IPS DF 6.9 (cell line): ENCODE measurements at regions not wholly inside any gene's neighbourhood (a gene's known extent, or its start where the extent isn't known, plus 50 kb on each side); places are given as distances from the start of the nearest gene placed in this dataset.

Experiments used
- DNase-seq: peaks from one replicate; pipeline ENCODE4 v3.0.0-alpha.2; 2013; ENCODE audit warnings: low read depth, low spot score
- H3K27ac ChIP-seq: one replicate; pipeline ENCODE4 v1.5.1; 2013; ENCODE audit warnings: low read length, control low read depth
- H3K27me3 ChIP-seq: 2 replicates; pipeline ENCODE4 v1.6.1; 2013; ENCODE audit warnings: mild to moderate bottlenecking, low read length; ENCODE audit not compliant: control insufficient read depth, insufficient read depth
- H3K36me3 ChIP-seq: 2 replicates; pipeline ENCODE4 v1.6.1; 2013; ENCODE audit warnings: low read length; ENCODE audit not compliant: control insufficient read depth, insufficient read depth
- H3K4me1 ChIP-seq: 2 replicates; pipeline ENCODE4 v1.6.1; 2013; ENCODE audit warnings: low read length; ENCODE audit not compliant: control insufficient read depth, insufficient read depth
- H3K4me3 ChIP-seq: 2 replicates; pipeline ENCODE4 v1.5.1; 2013; ENCODE audit warnings: mild to moderate bottlenecking, low read length
- H3K9me3 ChIP-seq: 2 replicates; pipeline ENCODE4 v1.6.1; 2013; ENCODE audit warnings: low read length, inconsistent platforms; ENCODE audit not compliant: control insufficient read depth, insufficient read depth
- WGBS: extraction: QIAGEN DNeasy Blood & Tissue Kit; methylation state at CpG from one replicate; pipeline ENCODE4 v1.1.7; 2013; ENCODE audit warnings: mixed read lengths, missing lambda C conversion rate; ENCODE audit not compliant: insufficient read length, insufficient coverage; 5-methylcytosine and 5-hydroxymethylcytosine counted together

GRCh38 chr1:13898406-13898805 lies 198.4 kb downstream of the PRDM2 start:
- Histone ChIP-seq H3K27ac (no peak overlapping the region), H3K4me3 (no peak overlapping the region), H3K9me3 (no peaks in the 10 kb centered on the region), H3K36me3 (no peaks in the 10 kb centered on the region), H3K4me1 (no peaks in the 10 kb centered on the region), H3K27me3 (peaks cover 14% of the 10 kb centered on the region; the same call in 1 of the 2 replicates)
- no CpG with 5 or more reads among the region's 6 CpGs for WGBS
- DNase-seq: no peak

GRCh38 chr1:13899856-13900255 lies 199.9 kb downstream of the PRDM2 start:
- DNase-seq: no peak
- no peaks in the 10 kb centered on the region for H3K36me3 ChIP-seq
- WGBS: no CpG with 5 or more reads among the region's 7 CpGs

GRCh38 chr1:13900583-13900982 lies 200.6 kb downstream of the PRDM2 start:
- WGBS: no CpG with 5 or more reads among the region's 1 CpG
- H3K36me3 ChIP-seq: no peaks in the 10 kb centered on the region
- DNase-seq: no peak
- no peak overlapping the region for H3K27ac ChIP-seq
- H3K27me3 ChIP-seq: no peaks in the 10 kb centered on the region; the same call in 1 of the 2 replicates
- no peak overlapping the region for H3K4me3 ChIP-seq
- no peaks in the 10 kb centered on the region for H3K4me1 ChIP-seq
- H3K9me3 ChIP-seq: 0 out of 2 replicates have a peak, but pooled peaks cover 1% of the 10 kb centered on the region

More at GRCh38 chr1:13899856-13900255, 199.9 kb downstream of the PRDM2 start:
- Histone ChIP-seq H3K27me3 (no peaks in the 10 kb centered on the region; the same call in 1 of the 2 replicates), H3K4me3 (no peak overlapping the region), H3K9me3 (0 out of 2 replicates have a peak, but pooled peaks cover 1% of the 10 kb centered on the region), H3K4me1 (no peaks in the 10 kb centered on the region), H3K27ac (no peak overlapping the region)

- 0 out of 2 replicates have a peak, but pooled peaks cover 1% of the 10 kb centered on the region for H3K9me3 ChIP-seq
- H3K4me3 ChIP-seq: no peak overlapping the region
- no peaks in the 10 kb centered on the region for H3K4me1 ChIP-seq
- no peak overlapping the region for H3K27ac ChIP-seq
- WGBS: no CpG with 5 or more reads among the region's 10 CpGs
- DNase-seq: no peak
- H3K36me3 ChIP-seq: no peaks in the 10 kb centered on the region
- H3K27me3 ChIP-seq: no peaks in the 10 kb centered on the region; the same call in 1 of the 2 replicates
These were observed 201.1 kb downstream of the PRDM2 start for GRCh38 chr1:13901039-13901438.

DNA sequence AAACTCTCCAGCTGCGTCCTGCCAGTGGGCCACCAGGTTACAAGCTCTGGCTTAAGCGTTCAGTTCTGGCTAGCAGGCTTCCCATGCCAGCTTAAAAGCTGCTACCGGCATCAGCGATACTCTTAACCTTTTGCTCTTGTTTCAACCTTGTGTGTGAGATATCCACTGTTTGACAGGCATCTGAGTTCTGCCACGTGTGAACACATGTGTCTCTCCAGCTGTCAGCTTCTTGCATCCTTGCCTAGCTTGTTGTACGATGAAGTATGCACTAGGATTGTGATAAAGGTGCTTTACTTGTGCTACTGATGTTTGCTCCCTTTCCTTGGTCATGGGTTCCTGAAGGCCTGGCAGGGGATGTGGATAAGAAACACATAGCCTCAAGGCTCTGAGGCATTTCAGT lies 201.6 kb downstream of the PRDM2 start:
- no peak for DNase-seq
- Histone ChIP-seq H3K36me3 (no peaks in the 10 kb centered on the region), H3K27ac (no peak overlapping the region), H3K4me3 (no peak overlapping the region), H3K27me3 (no peaks in the 10 kb centered on the region; the same call in 1 of the 2 replicates), H3K9me3 (0 out of 2 replicates have a peak, but pooled peaks cover 1% of the 10 kb centered on the region), H3K4me1 (no peaks in the 10 kb centered on the region)
- no CpG with 5 or more reads among the region's 6 CpGs for WGBS

DNA sequence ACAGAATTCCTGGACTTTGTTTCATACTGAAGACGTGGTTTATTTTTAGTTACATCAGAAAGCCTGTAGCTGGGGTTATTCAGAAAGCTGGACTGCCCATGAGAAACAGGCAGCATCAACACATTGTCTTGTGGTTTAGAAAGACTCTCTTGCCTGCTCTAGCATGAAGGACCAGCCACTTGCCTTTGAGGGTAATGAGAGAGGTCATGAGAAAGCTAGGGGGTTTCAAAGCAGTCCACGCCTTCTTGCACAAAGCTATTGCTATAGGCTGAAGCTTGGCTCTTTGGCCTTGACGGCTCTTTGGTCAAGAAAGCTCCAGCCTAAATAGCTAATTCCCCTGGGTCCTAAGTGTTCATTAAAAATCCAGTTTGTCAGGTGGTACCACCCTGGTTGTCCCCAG lies 208.1 kb downstream of the PRDM2 start:
- no peaks in the 10 kb centered on the region for H3K4me1 ChIP-seq
- no CpG with 5 or more reads among the region's 3 CpGs for whole genome bisulfite sequencing
- no peak for DNase-seq
- no peak overlapping the region for H3K27ac ChIP-seq
- no peaks in the 10 kb centered on the region for H3K36me3 ChIP-seq
- H3K9me3 ChIP-seq: 0 out of 2 replicates have a peak, but pooled peaks cover 1% of the 10 kb centered on the region
- H3K27me3 ChIP-seq: no peaks in the 10 kb centered on the region
- no peak overlapping the region for H3K4me3 ChIP-seq

DNA sequence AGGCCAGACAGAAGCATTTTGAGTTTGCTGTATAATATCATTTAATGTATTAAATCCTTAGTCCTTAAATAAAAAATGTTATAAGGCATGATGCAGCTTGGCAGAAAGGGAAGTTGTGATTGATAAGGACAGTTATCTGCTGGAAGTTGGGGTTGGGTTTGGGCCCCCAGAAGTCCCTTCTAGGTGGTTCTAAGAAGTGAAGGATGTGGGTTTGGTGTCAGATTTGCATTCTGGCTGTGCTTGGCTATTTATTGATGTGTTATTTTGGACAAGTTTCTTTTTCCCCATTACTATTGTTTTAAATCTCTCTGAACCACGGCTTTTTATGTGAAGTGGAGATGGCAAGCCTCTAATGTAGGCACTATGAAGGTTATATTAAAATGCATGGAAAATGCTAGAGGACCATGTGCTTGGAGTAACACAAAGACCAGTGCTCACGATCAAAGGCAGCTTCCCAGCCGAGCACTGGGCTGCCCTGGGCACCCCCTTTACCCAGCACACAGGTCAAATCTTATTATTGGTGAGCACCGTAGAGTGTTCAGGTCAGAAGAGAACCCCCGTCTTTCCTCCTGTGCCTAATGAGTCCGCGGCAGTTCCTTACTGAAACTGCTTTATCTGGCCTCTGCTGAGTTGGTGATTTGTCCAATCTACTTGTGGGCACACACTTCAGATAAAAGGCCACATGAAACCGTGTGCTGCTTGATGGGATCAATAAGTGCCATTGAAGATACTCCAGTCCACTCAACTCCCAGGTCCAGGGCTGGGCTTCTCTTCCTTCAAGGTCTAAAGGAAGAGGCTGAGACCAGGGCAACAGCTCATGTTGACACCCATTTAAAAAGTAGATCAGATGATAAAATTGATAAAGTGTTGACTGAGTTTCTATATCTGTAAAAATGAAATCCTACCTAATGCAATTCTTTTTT lies 212.0 kb downstream of the PRDM2 start:
- H3K36me3 ChIP-seq: no peaks in the 10 kb centered on the region
- no peak for DNase-seq
- no CpG with 5 or more reads among the region's 8 CpGs for WGBS
- H3K27ac ChIP-seq: no peak overlapping the region
- no peak overlapping the region for H3K4me3 ChIP-seq
- no peaks in the 10 kb centered on the region for H3K9me3 ChIP-seq
- no peaks in the 10 kb centered on the region for H3K27me3 ChIP-seq
- H3K4me1 ChIP-seq: no peaks in the 10 kb centered on the region

- Histone ChIP-seq H3K27me3 (no peaks in the 10 kb centered on the region), H3K9me3 (no peaks in the 10 kb centered on the region), H3K4me3 (no peak overlapping the region), H3K27ac (no peak overlapping the region), H3K36me3 (no peaks in the 10 kb centered on the region), H3K4me1 (no peaks in the 10 kb centered on the region)
- no CpG with 5 or more reads among the region's 1 CpG for WGBS
- DNase-seq: no peak
These were observed 213.4 kb downstream of the PRDM2 start for GRCh38 chr1:13913396-13913795.

- no peaks in the 10 kb centered on the region for H3K36me3 ChIP-seq
- no peaks in the 10 kb centered on the region for H3K9me3 ChIP-seq
- H3K4me3 ChIP-seq: no peak overlapping the region
- no peaks in the 10 kb centered on the region for H3K4me1 ChIP-seq
- H3K27ac ChIP-seq: no peak overlapping the region
- WGBS: no CpG with 5 or more reads among the region's 3 CpGs
- DNase-seq: no peak
- no peaks in the 10 kb centered on the region for H3K27me3 ChIP-seq
These were observed 216.5 kb downstream of the PRDM2 start for GRCh38 chr1:13916530-13916929.

GRCh38 chr1:13917607-13918006 lies 217.6 kb downstream of the PRDM2 start:
- Histone ChIP-seq H3K9me3 (no peaks in the 10 kb centered on the region), H3K4me3 (no peak overlapping the region), H3K4me1 (no peaks in the 10 kb centered on the region), H3K27ac (no peak overlapping the region), H3K27me3 (no peaks in the 10 kb centered on the region), H3K36me3 (no peaks in the 10 kb centered on the region)
- no peak for DNase-seq
- no CpG with 5 or more reads among the region's 2 CpGs for WGBS
